Caco-2 (cell line): ENCODE measurements at regions not wholly inside any gene's neighbourhood (a gene's known extent, or its start where the extent isn't known, plus 50 kb on each side); places are given as distances from the start of the nearest gene placed in this dataset.
A peak's percentile ranks its signal among the peaks of the same experiment; 100 is the strongest.
"Not testable (repeated sequence)": the region's sequence is repeated elsewhere in the genome, so short reads cannot be mapped to it uniquely, and the experiment has no call there.

Experiments
- BruUV-seq: library from RNA; stranded (reverse); fragments of 400-500 nt; replicated peaks from 2 replicates; lab custom pipeline; 2021; lab: Mats Ljungman, UMichigan
- CTCF ChIA-PET: fragments of 300-600 bp; sonication (Branson Sonifier 250); formaldehyde crosslinking; loops from one replicate; lab custom pipeline; 2022; ENCODE audit warnings: antibody characterized with exemption; lab: Charles Lee
- POLR2A ChIA-PET: fragments of 300-600 bp; sonication (Branson Sonifier 250); formaldehyde crosslinking; loops from one replicate; lab custom pipeline; 2022; ENCODE audit warnings: antibody characterized with exemption; lab: Charles Lee
- DNase-seq, 2 experiments: peaks; one replicate each; pipeline versions ENCODE4 v3.0.0 to v3.0.0-alpha.2; 2020 to 2022
- H3K27me3 ChIP-seq: replicated peaks from 2 replicates; pipeline ENCODE4 v1.6.0; 2011; ENCODE audit warnings: low read length; ENCODE audit not compliant: control insufficient read depth, insufficient read depth
- H3K36me3 ChIP-seq: 2 replicates; pipeline ENCODE4 v1.5.1; 2011; ENCODE audit warnings: low read length; ENCODE audit not compliant: control insufficient read depth, insufficient read depth
- H3K4me1 ChIP-seq: fragments of 250-450 bp; sonication (Bioruptor Pico); 2 replicates; pipeline ENCODE4 v1.5.1; 2020; ENCODE audit warnings: mild to moderate bottlenecking
- H3K4me3 ChIP-seq: 2 replicates; pipeline ENCODE4 v1.5.1; 2011; ENCODE audit warnings: low read depth, mild to moderate bottlenecking, control low read depth, low read length
- H3K9me3 ChIP-seq: fragments of 250-450 bp; sonication (Bioruptor Pico); 2 replicates; pipeline ENCODE4 v1.5.1; 2020; ENCODE audit warnings: mild to moderate bottlenecking, moderate library complexity
- H3K27ac Mint-ChIP-seq: one replicate; pipeline ENCODE4 v1.8.0; 2022; ENCODE audit warnings: mixed read lengths; ENCODE audit not compliant: unreplicated experiment
- H3K27me3 Mint-ChIP-seq: one replicate; pipeline ENCODE4 v1.8.0; 2022; ENCODE audit warnings: mixed read lengths; ENCODE audit not compliant: insufficient read depth, unreplicated experiment
- H3K36me3 Mint-ChIP-seq: one replicate; pipeline ENCODE4 v1.8.0; 2022; ENCODE audit warnings: mild to moderate bottlenecking, mixed read lengths; ENCODE audit not compliant: insufficient read depth, unreplicated experiment
- H3K4me1 Mint-ChIP-seq: one replicate; pipeline ENCODE4 v1.8.0; 2022; ENCODE audit warnings: low read depth, mixed read lengths; ENCODE audit not compliant: unreplicated experiment
- H3K4me3 Mint-ChIP-seq: one replicate; pipeline ENCODE4 v1.8.0; 2022; ENCODE audit warnings: mild to moderate bottlenecking, moderate library complexity, mixed read lengths; ENCODE audit not compliant: unreplicated experiment
- H3K9me3 Mint-ChIP-seq: one replicate; pipeline ENCODE4 v1.8.0; 2022; ENCODE audit warnings: mixed read lengths; ENCODE audit not compliant: unreplicated experiment
- CTCF ChIP-seq, 2 experiments: fragments of 200-600 bp in 1 of 2; IDR thresholded peaks; 1 replicate in 1 of 2; 2 replicates in 1 of 2; pipeline versions ENCODE4 v1.5.1 to v1.8.0; 2011 to 2022; ENCODE audit warnings: antibody characterized with exemption in 1 of 2, control low read depth in 1 of 2, inconsistent platforms in 1 of 2, low read depth in 1 of 2, low read length in 1 of 2, mild to moderate bottlenecking in 1 of 2, moderate library complexity in 1 of 2; ENCODE audit not compliant: insufficient read depth in 1 of 2, severe bottlenecking in 1 of 2, unreplicated experiment in 1 of 2
- intact Hi-C: fragments of 100-400 bp; cut with micrococcal nuclease; formaldehyde crosslinking; loops from one replicate; pipeline ENCODE4 v1.10.0; 2022; ENCODE audit not compliant: unreplicated experiment

DNA sequence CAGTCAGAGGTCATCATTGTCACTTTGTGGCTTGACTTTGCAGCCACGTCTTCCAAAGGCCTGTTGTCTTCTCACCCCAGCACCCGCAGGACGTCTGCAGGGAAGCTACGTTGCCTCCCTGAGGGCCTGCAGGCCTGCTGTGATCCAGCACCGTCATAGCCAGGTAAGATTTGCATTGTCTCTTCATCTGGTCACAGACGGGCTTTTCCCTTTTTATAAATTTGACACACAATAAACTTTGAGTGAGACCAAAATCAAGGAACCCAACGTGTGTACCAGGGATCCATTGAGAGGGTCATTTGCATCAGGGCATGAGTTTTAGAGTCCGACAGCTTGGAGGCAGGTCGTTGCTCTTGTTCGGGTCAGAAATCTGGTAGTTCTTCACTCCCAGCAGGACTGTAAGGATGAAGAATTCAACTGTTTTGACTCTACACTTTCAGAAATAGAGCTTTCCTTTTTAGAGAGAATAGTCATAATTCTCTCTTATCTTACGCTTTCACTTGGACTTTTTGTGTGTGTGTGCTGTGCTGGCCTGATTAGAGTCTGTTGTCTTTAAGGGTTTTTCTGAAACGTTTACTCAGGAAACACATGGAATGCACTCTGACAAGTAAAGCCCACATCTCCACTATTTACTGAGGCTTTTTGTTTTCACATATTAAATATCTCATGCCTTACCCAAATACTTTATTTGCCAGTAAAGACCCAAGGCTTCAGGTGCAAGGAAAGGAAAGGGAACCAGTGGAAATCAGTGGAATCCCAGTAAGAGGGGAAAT is 177.2 kb upstream of the TAB2 start:
- intact Hi-C loops, result no loop called here
- H3K27me3 Mint-ChIP-seq, result no peaks in the 10 kb centered on the region
- no peak for TF ChIP-seq CTCF (IDR thresholded peaks at IDR 0.05; ENCODE audit: insufficient read depth in 1 of 2, low read depth in 1 of 2, low read length in 1 of 2, severe bottlenecking in 1 of 2, unreplicated experiment in 1 of 2)
- no peak overlapping the region for H3K4me3 ChIP-seq
- H3K9me3 Mint-ChIP-seq, result no peaks in the 10 kb centered on the region
- peaks cover 11% of the 10 kb centered on the region; the same call in 1 of the 2 replicates for H3K4me1 ChIP-seq
- no peaks in the 10 kb centered on the region for H3K27me3 ChIP-seq
- ChIA-PET POLR2A (no interaction called here), CTCF (no interaction called here)
- DNase-seq, result peak in 1 of 2 experiments; percentile 21
- no peaks in the 10 kb centered on the region for H3K36me3 Mint-ChIP-seq
- H3K4me1 Mint-ChIP-seq, result peaks cover 12% of the 10 kb centered on the region
- no peaks in the 10 kb centered on the region for H3K36me3 ChIP-seq
- H3K27ac Mint-ChIP-seq, result peak overlapping the region; percentile 20
- H3K4me3 Mint-ChIP-seq, result peak overlapping the region; percentile 18
- no TSS peak for BruUV-seq
- no peaks in the 10 kb centered on the region for H3K9me3 ChIP-seq

DNA sequence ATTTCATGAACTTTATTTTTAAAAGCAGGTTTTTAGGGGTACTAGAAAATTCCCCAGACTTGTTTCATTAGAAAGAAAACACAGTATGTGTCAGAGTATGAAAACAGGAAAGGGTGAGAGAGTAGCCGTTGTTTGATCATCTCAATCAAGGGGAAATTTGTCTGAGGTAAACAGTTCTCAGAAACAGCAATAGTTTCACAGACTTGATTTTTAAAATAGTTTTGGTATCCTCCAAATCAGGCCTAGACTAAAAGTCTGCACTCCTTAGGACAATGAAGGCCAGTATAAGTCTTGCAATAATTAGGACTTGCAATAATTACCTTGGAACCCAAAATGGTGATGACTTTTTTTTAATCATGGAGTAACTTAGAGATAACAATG is 176.6 kb upstream of the TAB2 start:
- Mint-ChIP-seq H3K4me3 (peak overlapping the region; percentile 18), H3K27me3 (no peaks in the 10 kb centered on the region), H3K27ac (peak overlapping the region; percentile 20), H3K9me3 (no peaks in the 10 kb centered on the region), H3K36me3 (no peaks in the 10 kb centered on the region), H3K4me1 (peaks cover 12% of the 10 kb centered on the region)
- intact Hi-C loops, result no loop called here
- POLR2A ChIA-PET, result no interaction called here
- CTCF ChIA-PET, result no interaction called here
- no peak overlapping the region for H3K4me3 ChIP-seq
- H3K4me1 ChIP-seq, result peaks cover 11% of the 10 kb centered on the region; the same call in 1 of the 2 replicates
- no TSS peak for BruUV-seq
- TF ChIP-seq CTCF (IDR thresholded peaks at IDR 0.05; ENCODE audit: insufficient read depth in 1 of 2, low read depth in 1 of 2, low read length in 1 of 2, severe bottlenecking in 1 of 2, unreplicated experiment in 1 of 2), result no peak
- no peaks in the 10 kb centered on the region for H3K36me3 ChIP-seq
- H3K27me3 ChIP-seq, result no peaks in the 10 kb centered on the region
- H3K9me3 ChIP-seq, result no peaks in the 10 kb centered on the region
- no peak for DNase-seq

GRCh38 chr6:149142924-149143429 is 174.5 kb upstream of the TAB2 start:
- H3K4me3 ChIP-seq, result no peak overlapping the region
- no peak for TF ChIP-seq CTCF (IDR thresholded peaks at IDR 0.05; ENCODE audit: insufficient read depth in 1 of 2, low read depth in 1 of 2, low read length in 1 of 2, severe bottlenecking in 1 of 2, unreplicated experiment in 1 of 2)
- CTCF ChIA-PET, result no interaction called here
- intact Hi-C loops, result no loop called here
- no peak for DNase-seq
- POLR2A ChIA-PET, result no interaction called here
- Mint-ChIP-seq H3K27me3 (no peaks in the 10 kb centered on the region), H3K36me3 (no peaks in the 10 kb centered on the region), H3K4me3 (no peak overlapping the region), H3K9me3 (no peaks in the 10 kb centered on the region), H3K27ac (no peak overlapping the region), H3K4me1 (peaks cover 18% of the 10 kb centered on the region)
- no peaks in the 10 kb centered on the region for H3K36me3 ChIP-seq
- H3K9me3 ChIP-seq, result no peaks in the 10 kb centered on the region
- no TSS peak for BruUV-seq
- H3K27me3 ChIP-seq, result no peaks in the 10 kb centered on the region
- peaks cover 11% of the 10 kb centered on the region; the same call in 1 of the 2 replicates for H3K4me1 ChIP-seq

DNA sequence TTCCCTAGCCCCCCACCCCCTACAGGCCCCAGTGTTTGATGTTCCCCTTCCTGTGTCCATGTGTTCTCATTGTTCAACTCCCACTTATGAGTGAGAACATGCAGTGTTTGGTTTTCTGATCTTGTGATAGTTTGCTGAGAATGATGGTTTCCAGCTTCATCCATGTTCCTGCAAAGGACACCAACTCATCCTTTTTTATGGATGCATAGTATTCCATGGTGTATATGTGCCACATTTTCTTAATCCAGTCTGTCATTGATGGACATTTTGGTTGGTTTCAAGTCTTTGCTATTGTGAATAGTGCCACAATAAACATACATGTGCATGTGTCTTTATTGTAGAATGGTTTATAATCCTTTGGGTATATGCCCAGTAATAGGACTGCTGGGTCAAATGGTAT is 171.7 kb upstream of the TAB2 start:
- H3K4me1 ChIP-seq, H3K36me3 Mint-ChIP-seq, DNase-seq, H3K27me3 ChIP-seq, H3K4me3 Mint-ChIP-seq, intact Hi-C loops, BruUV-seq, CTCF ChIA-PET, H3K4me1 Mint-ChIP-seq, H3K36me3 ChIP-seq, H3K27ac Mint-ChIP-seq, H3K27me3 Mint-ChIP-seq, H3K9me3 ChIP-seq, POLR2A ChIA-PET, H3K9me3 Mint-ChIP-seq, H3K4me3 ChIP-seq: not testable (repeated sequence)
